ENCODE measurements at regions not wholly inside any gene's neighbourhood (a gene's known extent, or its start where the extent isn't known, plus 50 kb on each side); places are given as distances from the start of the nearest gene placed in this dataset.
"Not testable (repeated sequence)": the region's sequence is repeated elsewhere in the genome, so short reads cannot be mapped to it uniquely, and the experiment has no call there.

- no peak for DNase-seq (ENCODE audit: low read depth)
These were observed 72.0 kb upstream of the VKORC1L1 start for GRCh38 chr7:65800890-65801341.

GRCh38 chr7:65804887-65805286 is 68.0 kb upstream of the VKORC1L1 start:
- no peak for DNase-seq (ENCODE audit: low read depth)

- DNase-seq (ENCODE audit: low read depth), result not testable (repeated sequence)
These were observed 65.8 kb upstream of the VKORC1L1 start for GRCh38 chr7:65807067-65807466.

GRCh38 chr7:65809259-65809981 is 63.5 kb upstream of the VKORC1L1 start:
- DNase-seq (ENCODE audit: low read depth), result no peak

- no peak for DNase-seq (ENCODE audit: low read depth)
These were observed 62.9 kb upstream of the VKORC1L1 start for GRCh38 chr7:65809982-65810288.

- DNase-seq (ENCODE audit: low read depth), result no peak
These were observed 60.6 kb upstream of the VKORC1L1 start for GRCh38 chr7:65812281-65812680.

- DNase-seq (ENCODE audit: low read depth), result not testable (repeated sequence)
These were observed 58.2 kb upstream of the VKORC1L1 start for GRCh38 chr7:65814556-65815167.

GRCh38 chr7:65820287-65820950 is 52.5 kb upstream of the VKORC1L1 start:
- DNase-seq (ENCODE audit: low read depth), result no peak
